Smooth muscle cell of the brain vasculature (primary cell): ENCODE measurements at regions not wholly inside any gene's neighbourhood (a gene's known extent, or its start where the extent isn't known, plus 50 kb on each side); places are given as distances from the start of the nearest gene placed in this dataset.
"Not testable (repeated sequence)": the region's sequence is repeated elsewhere in the genome, so short reads cannot be mapped to it uniquely, and the experiment has no call there.

Experiments
- DNase-seq: peaks from one replicate; pipeline ENCODE4 v3.0.0-alpha.2; 2012; ENCODE audit warnings: low read depth, low spot score

DNA sequence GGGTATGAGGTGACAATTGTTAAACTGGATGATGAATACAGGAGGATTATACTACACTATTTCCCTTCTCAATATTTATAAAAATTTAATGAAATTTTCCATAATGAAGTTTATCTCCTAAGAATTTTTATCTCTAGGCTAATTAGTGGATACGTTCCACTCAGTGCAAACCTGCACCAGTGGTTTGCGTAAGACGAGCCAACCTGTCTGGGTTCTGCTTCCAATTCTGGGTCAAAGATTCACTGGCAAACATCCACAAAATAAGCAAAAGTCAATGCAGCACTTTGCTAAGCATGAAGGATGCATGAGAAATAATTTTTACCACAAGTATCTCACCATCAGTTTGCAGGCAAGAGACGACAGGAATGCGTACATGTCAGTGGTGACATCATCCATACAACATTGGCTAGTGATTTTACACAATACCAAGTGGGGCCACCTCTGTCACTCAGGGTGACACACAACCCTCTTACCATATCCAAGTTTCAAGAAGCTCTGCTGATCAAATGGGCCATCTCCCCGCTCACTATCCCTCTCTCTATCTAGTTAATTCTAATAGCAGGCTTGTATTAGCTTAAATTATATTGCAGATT is 51.7 kb downstream of the FAM50B start:
- DNase-seq: no peak

DNA sequence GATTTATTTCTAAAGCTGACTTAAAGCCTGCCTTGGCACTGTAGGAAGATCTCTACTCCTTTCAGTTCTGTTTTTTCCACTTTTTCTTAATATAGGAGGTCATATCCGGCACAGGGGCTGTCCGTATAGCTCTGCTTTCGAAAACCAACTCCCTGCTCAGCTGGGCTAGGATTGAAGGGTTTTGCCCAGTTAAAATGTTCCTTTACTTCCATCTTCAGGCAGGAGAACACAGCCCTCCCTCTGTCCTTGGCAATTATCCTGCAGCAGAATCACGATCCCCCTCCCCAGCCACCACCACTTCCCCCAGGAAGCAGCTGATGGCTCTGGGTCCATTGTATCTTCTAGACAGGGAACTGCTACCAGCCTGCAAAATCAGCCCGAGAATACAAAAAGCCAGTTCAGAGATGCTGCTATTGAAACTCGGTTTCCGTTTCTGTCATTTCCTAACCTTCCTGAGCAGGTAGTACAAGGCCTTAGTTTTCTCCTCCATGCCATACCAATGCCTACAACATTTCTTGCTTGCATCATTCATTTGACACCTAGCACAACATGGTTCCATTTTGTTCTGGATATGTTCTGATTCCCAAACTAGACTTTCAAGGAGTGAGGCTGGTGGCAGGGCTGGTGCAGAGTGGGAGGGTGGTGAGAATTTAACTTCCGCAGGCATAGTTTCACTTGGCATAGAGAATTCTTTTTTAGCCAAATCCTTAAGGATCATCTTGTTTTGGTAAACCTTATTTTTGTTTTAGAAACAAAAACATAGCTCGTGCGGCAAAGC is 53.9 kb downstream of the FAM50B start:
- no peak for DNase-seq

DNA sequence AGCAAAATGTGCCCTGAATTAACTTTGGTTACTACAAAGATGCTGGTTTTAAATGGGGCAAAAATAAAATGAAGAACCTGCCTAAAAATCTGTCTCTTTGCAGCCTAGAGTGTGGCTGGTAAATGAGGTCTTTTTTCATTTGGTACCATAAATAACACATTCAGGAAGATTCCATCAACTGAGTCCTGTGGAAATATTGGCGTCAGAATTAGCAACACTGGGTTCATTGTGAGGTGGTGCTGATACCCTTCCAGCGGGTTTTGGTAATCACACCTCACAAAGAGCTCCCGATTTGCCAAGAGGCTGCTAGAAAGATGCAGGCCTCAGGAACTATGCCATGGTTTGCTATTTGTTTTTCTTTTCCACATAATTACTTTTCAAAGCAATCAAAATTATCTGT is 55.3 kb downstream of the FAM50B start:
- DNase-seq: no peak

DNA sequence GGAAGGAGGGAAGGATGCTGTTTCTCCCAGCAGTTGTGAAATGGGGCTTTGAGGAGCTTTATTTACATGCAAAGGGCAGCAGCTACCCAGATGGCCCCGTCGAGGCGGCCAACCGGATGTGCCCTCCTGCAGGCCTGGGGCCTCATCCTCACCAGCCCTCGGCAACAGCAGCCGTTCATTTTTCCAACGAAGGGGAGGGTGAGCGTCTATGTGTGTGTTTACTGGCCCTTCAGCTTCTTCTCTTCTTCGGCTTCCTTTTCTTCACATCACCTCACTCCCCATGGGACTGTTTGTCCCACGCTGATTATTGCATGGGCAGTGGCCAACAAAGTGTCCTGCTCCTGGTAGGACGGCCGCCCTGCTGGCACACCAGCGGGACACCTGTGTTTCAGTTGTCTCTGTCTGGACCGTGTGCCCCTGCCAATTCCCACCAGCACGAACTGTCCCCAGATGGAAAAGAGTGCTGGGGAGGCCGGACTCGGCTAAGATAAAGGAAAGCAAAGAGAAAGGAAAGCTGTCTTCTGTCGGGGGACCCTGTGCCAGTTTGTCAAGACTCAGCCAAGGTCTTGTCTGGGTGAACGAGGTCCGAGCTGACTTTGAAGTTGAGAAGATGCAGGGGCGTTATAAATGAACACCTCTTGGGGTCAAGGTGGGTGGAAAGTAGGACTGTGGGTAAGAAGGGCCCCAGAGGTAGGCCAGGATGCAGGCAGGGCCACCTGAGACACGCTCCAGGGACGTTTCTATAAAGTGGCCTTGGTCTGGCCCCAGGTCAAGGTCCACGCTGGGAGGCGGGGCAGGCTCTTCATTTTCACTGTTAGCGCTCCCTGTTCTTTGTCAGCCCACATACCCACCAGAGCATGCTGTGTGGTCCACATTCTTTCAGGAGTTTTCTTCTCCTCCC is 57.0 kb downstream of the FAM50B start:
- DNase-seq: no peak

DNA sequence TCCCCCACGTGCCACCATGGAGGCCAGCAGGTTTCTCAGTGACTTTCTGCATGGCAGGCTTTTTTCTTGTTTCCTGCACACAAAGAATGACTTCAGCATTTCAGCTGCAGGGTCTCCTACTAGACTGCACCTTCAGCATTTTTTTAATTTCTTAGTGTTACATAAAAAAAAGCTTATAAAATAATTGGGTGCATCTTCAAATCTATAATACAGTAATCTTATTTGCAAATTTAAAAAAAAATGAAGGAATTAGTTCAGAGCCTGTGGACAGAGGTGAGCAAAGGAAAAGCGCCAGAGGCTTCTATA is 57.6 kb downstream of the FAM50B start:
- DNase-seq: no peak

DNA sequence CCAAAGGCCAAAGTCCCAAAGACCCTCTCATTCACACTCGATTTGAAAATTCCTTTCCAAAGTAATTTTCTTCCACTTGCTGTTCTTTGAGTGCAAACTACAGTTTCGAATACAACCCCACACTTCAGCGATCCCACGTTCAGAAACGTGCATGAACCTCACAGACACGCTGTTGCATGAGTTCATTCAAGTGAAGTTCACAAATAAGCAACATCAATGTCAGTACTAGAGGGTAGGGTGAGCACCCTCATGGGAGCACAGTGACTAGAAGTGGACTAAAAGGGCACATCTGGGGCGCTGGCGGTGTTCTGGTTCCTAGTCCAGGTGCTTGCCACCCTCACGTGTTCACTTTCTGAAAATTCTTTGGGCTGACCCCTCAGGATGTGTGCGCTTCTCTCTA is 59.0 kb downstream of the FAM50B start:
- DNase-seq: no peak

DNA sequence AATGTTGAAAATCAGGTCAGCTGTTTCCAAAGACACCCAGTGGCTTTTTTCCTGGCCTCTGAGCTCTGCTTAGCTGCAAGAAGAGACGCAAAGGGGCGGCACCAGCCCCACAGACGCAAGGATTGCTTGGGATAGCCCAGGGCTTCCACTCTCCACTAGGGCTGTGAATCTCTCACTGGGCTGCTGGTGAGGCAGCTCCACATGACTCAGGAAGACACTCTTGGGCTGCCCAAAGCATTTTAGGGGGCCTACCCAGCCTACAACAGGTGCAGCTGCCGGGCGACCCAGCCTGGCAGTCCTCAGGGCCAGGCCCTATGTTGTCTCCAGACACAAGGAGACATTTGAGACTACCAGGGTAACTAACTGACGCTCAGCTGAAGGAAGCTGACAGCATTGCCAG is 59.8 kb downstream of the FAM50B start:
- no peak for DNase-seq

DNA sequence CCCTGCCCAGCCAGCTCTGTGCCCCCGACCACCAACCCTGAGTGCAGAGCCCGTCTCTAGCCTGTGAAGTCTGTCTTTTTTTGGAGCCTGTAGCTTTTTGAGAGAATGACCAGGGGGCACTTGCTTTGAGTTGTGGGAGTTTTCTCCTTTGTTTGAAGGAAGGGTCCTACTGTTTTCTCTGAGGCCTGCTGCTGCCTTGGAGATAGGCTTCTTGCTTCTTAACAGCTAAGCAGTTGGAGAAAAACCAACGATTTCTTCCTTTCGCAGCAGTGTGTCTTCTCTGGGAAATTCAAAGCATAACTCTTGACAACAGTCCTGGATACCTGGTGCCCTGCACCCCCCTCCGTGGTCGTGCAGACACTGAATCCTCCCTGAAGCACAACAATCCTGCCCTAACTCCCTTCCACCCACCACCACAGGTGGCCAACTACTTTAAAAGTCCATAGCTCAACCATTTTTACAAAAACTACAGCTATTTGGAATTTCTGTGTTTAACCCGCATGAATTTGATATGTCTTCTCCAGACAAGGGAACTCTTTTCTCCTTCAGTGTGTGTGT is 61.0 kb downstream of the FAM50B start:
- no peak for DNase-seq

DNA sequence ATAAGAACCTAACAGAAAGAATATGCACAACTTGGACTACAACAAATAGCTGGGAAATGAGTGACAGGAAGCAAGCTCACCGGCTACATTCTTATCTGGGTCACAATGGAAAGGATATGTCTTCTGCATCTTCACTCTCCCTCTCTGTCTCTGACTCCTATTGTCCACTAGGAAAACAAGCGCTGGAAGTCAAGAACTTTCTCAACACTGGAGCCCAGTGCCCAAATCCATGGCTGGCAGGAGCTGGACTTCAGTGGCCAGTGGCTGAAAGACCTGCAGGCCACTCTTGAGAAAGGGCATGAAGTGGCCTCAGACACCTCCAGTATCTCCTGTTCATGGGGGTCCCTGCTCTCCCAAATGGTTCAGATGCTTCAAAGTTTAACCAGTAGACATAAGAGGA is 62.0 kb downstream of the FAM50B start:
- DNase-seq: no peak

DNA sequence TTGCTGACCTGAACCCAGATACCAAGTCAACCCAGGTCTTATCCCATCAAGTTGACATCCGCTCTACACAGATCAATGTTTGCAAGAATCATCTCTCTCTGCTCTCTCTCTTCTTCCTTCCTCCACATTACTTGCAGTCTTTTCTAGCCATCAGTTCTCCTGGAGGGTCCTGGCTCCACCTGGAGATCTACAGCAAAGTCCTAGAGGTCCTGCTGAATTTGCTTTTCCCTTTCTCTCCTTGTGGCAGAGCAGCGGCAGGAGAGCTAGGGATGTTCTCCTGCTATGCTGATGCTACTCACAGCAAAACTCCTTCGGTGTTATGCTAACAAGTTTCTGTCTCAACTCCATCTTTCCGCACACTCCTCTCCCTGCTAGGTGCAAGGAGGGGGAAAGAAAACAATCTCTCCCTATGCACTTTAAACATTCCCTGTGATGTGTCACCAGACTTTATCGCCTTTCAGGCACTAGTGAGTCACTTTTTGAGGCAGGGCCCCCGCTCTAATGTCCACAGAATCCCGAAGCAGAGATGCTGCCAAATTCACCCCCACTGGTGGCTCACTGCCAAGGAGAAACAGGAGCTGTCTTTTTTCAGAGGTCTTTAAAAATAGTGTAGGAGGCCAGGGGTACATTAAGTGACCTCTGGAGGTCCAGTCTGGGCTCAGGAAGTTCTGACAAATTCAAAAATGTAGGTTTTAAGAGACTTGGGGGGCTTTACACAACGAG is 62.6 kb downstream of the FAM50B start:
- no peak for DNase-seq

DNA sequence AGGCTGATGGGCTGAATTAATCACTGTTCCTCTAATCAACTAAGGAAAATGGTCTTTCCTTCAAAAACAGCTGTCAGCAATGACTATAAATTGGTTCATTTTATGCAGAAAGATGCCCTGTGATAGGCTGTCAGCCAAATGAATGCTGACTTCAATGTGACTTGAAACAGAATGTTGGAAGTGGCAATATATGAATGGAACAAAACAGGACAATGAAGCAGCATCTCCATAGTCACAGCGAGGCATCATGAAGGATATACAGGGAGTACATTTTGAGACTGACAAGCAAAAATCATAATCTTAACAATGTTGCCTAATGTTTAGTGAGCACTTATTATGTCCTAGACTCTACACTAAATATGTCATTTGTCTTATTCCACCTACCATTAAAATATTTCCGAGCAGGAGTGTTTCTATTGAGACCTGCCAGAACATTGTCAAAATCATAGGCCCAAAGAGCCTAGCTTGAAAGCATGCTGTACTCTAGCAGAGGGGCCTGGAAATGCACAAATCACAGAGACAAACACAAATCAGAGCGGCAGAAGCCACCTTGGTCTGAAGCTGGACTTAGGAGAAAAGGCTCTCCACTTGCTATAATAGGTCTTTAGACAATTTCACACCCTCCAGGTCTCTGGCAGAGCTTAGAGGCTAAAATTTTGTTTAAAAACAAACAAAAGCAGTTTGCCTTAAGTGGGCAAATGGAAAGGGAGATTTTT is 63.3 kb downstream of the FAM50B start:
- DNase-seq: no peak

DNA sequence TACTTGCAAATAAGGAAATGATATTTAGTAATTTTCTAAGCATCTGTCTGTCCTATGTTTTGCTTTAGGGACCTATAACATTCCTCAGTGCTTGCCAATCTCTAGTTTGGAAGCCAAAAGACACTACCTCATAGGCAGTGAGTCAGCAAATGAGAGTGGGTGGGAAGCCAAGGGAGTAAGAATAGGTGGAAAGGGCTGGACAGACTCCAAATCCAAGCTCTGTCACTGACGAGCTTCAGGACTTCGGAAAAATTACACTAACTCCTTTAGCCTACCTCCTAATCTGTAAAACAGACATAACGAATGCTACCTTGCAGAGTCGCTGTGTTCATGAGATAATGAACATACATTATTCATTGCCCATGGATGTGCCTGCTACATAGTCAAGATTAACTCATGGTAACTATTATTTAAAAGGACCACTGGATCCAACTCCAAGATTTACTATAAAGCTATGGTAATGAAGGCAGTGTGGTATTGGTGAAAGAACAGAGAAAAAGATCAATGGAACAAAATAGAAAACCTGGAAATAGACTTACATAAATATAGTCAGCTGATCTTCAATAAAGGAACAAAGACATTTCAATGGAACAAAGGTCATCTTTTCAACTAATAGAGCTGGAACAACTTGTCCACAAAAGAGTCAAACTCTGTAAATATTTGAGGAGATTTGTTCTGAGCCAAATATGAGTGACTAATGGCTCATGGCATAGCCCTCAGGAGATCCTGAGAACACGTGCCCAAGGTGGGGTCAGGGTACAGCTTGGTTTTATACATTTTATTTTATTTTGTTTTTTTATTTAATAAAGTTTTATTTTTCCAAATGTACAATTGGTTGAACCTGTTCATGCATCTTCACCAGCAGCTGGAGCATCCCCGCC is 64.1 kb downstream of the FAM50B start:
- DNase-seq: peak; percentile 73

DNA sequence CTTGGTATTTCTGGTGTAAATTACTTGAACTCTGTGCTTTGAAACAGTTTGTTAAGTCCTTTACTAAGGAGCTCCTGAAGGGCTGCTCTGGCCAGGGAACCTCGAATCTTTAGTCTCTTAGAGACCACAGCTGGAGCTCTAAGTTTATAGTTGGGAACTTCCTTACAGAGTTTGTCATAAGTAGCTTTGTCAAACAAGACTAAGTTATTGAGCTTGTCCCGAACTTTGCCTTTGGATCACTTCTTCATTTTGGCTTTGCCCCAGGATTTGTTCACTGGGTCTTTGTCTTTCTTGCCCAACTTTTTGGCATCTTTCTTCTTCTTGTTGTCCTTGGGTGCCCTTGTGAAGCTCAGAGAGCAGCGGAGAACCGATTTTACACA is 64.8 kb downstream of the FAM50B start:
- DNase-seq: no peak

DNA sequence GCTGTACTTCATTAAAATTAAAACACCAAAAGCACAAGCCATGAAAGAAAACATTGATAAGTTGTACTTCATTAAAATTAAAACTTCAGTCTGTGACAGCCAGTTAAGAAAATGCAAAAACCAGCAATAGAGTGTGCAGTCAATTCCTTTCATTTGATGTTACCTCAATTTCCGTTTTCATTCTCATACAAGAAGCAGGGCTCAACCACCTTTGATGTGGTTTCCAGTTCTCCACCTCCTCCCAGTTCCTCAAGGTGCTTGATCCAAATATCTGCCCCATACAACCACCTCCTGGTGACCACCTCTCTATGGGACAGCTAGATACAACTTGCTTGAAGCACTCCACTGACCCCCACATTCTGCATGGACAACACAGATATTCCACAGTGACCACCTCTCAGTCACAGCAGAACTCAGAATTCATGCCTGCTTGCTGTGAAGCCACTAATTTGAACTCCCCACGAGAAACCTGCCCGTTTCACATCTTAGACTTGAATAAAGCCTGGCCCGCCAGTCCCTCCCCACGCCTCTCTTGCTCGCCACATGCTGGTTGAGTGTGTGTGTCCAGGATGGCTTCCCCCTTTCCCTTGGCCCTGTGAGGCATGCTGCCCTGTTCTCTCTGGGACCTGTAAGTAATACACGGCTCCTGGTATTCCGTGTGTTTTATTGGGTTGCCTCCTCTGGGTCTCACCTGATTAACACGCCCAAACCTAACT is 66.1 kb downstream of the FAM50B start:
- DNase-seq: no peak

DNA sequence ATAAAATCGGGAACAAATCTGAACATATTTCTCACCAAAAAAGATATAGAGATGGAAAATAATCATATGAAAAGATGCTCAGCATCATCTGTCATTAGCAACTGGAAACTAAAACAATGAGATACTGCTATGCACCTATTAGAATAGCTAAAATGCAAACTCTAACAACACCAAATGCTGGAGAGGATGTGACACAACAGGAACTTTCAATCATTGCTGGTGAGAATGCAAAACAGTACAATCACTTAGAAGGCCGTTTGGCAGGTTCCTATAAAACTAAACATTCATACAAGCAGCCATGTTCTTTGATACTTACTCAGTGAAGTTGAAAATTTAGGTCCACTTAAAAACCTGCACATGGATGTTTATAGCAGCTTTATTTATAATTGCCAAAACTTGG is 67.0 kb downstream of the FAM50B start:
- DNase-seq: no peak

DNA sequence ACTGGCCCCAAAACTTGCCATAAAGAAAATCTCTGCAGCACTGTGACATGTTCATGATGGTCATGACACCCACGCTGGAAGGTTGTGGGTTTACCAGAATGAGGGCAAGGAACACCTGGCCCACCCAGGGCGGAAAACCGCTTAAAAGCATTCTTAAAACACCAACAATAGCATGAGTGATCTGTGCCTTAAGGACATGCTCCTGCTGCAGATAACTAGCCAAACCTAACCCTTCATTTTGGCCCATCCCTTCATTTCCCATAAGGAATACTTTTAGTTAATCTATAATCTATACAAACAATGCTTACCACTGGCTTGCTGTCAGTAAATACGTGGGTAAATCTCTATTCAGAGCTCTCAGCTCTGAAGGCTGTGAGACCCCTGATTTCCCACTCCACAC is 67.6 kb downstream of the FAM50B start:
- DNase-seq: not testable (repeated sequence)

DNA sequence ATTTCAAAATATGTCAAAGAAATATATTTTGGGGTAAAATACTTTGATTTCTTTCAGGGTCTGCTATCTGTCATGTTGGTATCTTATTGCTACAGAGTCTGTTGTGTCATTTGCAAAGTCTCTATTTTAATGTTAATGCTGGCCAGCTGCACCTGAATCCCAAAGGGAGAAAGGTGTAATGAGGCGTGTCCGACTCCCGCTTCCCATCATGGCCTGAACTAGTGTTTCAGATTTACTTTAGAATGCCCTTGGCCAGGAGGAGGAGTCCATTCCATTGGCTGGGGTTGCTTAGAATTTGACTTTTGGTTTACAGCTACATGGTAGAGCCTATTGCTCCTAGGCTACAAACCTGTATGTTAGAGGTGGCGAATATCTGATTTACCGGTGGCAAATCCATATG is 69.3 kb downstream of the FAM50B start:
- DNase-seq: no peak

DNA sequence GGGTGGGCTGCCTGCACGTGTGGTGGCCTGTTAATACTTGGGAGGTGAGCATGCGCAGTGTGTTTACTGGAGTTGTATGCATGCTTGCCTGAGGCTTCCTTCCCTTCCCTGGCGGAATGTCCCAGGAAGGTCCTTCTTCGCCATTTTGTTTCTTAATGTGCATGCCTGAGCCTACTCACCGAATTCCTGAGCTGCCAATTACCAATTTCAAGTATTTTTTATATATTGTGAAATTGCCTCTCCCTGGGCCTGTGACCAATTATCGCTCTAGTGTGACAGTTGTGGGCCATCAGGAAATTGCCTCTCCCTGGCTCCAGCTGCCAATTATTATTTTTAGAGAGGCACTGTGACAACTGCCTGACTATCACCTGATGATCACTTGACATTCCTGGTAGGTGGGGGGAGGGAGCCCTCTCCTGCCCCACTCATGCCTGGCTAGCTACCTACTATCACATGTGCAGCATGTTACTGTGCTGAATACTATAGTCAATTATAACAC is 70.0 kb downstream of the FAM50B start:
- no peak for DNase-seq

DNA sequence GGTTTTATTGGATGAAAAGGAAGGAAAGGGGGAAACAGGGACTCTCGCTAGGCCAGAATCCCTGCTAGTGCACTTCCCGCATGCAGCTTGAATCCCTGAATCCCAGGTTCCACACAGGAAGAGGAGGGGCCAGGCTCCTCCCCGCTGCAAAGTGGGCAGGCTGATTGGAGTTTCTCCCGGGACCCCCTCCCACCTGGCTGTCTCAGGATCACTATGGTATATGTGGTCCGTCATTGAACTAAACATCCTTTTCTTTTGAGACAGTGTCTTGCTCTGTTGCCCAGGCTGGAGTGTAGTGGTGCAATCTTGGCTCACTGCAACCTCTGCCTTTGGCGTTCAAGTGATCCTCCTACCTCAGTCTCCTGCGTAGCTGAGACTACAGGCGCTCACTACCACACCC is 70.7 kb downstream of the FAM50B start:
- DNase-seq: no peak
